H1 (cell line): ENCODE measurements at regions not wholly inside any gene's neighbourhood (a gene's known extent, or its start where the extent isn't known, plus 50 kb on each side); places are given as distances from the start of the nearest gene placed in this dataset.

ENCODE experiments used
- CHD2 ChIP-seq: IDR thresholded peaks from 2 replicates; pipeline ENCODE4 v1.6.1; 2012; ENCODE audit warnings: low read length, improper control_type of control experiment
- EGR1 ChIP-seq: IDR thresholded peaks from 2 replicates; pipeline ENCODE4 v1.6.1; 2011; ENCODE audit warnings: low read depth, low read length, borderline replicate concordance
- RAD21 ChIP-seq, 2 experiments: IDR thresholded peaks in 1 of 2; conservative IDR thresholded peaks in 1 of 2; 2 replicates each; pipeline ENCODE4 v1.6.1; 2011; ENCODE audit warnings: low read depth in 2 of 2, low read length in 2 of 2, improper control_type of control experiment in 1 of 2, inconsistent platforms in 1 of 2, mild to moderate bottlenecking in 1 of 2, moderate library complexity in 1 of 2

GRCh38 chr1:77631302-77631701 is 51.2 kb downstream of the ZZZ3 start (continued):
- TF ChIP-seq EGR1 (no peak), RAD21 (IDR thresholded peaks at IDR 0.05 in 1 of 2, conservative IDR thresholded peaks at IDR 0.05 in 1 of 2; ENCODE audit: low read depth in 2 of 2, low read length in 2 of 2) (no peak), CHD2 (no peak)
